Left lung (tissue), 4 donors: ENCODE measurements at regions not wholly inside any gene's neighbourhood (a gene's known extent, or its start where the extent isn't known, plus 50 kb on each side); places are given as distances from the start of the nearest gene placed in this dataset.

ENCODE experiments used
- ATAC-seq: fragments of 200-7000 bp; cut with Tn5 transposase; one replicate; pipeline ENCODE4 v1.9.1; 2020; ENCODE audit warnings: moderate library complexity
- DNase-seq, 4 donors: peaks; one replicate each; pipeline ENCODE4 v3.0.0-alpha.2; 2013 to 2020
- H3K27ac ChIP-seq, 2 donors: fragments of 200-600 bp; sonication (generic) in 1 of 2; one replicate each; pipeline versions ENCODE4 v1.5.0 to v1.8.0; 2020 to 2021
- H3K27me3 ChIP-seq, 2 donors: fragments of 200-600 bp; sonication (generic) in 1 of 2; one replicate each; pipeline versions ENCODE4 v1.5.0 to v1.8.0; 2020 to 2021
- H3K36me3 ChIP-seq, 2 donors: fragments of 200-600 bp; sonication (generic) in 1 of 2; one replicate each; pipeline versions ENCODE4 v1.5.0 to v1.8.0; 2020 to 2021
- H3K4me1 ChIP-seq, 2 donors: fragments of 200-600 bp; one replicate each; pipeline ENCODE4 v1.8.0; 2021
- H3K4me3 ChIP-seq, 2 donors: fragments of 200-600 bp; sonication (generic) in 1 of 2; one replicate each; pipeline versions ENCODE4 v1.5.0 to v1.8.0; 2020 to 2021; ENCODE audit warnings: mild to moderate bottlenecking in 1 of 2
- H3K9me3 ChIP-seq, 2 donors: fragments of 200-600 bp; sonication (generic) in 1 of 2; one replicate each; pipeline versions ENCODE4 v1.5.0 to v1.8.0; 2020 to 2021
- intact Hi-C, 2 donors: fragments of 100-400 bp; cut with DNase I; formaldehyde crosslinking; loops; one replicate each; pipeline versions ENCODE4 v1.11.2 to v1.14.2; 2022
- TF ChIP-seq, protein P1 (sequence below), 2 donors: fragments of 200-600 bp; sonication (generic) in 1 of 2; IDR thresholded peaks; one replicate each; pipeline versions ENCODE4 v1.5.0 to v1.8.0; 2021; ENCODE audit warnings: antibody characterized with exemption in 2 of 2
- donor health status: DM: no; HTN: yes; CAD: no.
- donor health status: DM: no; HTN: no; CAD: no.

DNA sequence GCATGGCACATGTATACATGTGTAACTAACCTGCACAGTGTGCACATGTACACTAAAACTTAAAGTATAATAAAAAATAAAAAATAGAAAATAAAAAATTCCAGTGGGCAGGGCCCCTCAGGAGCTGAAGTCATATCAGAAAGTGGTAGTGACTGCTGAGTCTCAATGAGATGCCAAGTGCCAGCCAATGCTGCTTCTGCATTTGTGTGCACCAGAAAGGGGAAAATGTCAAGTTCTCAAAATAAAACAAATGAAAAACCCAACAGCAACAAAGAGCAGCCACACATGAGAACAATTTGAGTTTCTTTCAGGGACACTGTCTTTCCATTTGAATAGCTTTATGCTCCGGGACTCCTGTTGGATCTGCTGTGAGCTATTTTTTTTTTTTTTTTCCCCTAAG lies 117.2 kb upstream of the CCDC112 start:
- no peaks in the 10 kb centered on the region for H3K36me3 ChIP-seq
- ATAC-seq (no peak), DNase-seq (no peak)
- peaks cover 0 to 15% of the 10 kb centered on the region in 2 donors for H3K4me1 ChIP-seq
- TF ChIP-seq, protein P1, sequence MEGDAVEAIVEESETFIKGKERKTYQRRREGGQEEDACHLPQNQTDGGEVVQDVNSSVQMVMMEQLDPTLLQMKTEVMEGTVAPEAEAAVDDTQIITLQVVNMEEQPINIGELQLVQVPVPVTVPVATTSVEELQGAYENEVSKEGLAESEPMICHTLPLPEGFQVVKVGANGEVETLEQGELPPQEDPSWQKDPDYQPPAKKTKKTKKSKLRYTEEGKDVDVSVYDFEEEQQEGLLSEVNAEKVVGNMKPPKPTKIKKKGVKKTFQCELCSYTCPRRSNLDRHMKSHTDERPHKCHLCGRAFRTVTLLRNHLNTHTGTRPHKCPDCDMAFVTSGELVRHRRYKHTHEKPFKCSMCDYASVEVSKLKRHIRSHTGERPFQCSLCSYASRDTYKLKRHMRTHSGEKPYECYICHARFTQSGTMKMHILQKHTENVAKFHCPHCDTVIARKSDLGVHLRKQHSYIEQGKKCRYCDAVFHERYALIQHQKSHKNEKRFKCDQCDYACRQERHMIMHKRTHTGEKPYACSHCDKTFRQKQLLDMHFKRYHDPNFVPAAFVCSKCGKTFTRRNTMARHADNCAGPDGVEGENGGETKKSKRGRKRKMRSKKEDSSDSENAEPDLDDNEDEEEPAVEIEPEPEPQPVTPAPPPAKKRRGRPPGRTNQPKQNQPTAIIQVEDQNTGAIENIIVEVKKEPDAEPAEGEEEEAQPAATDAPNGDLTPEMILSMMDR (IDR thresholded peaks at IDR 0.05), result no peak
- H3K27ac ChIP-seq, result peak overlapping the region in 1 of 2 donors; percentile 47
- no peaks in the 10 kb centered on the region for H3K27me3 ChIP-seq
- intact Hi-C loops, result no loop called here
- no peak overlapping the region for H3K4me3 ChIP-seq
- no peaks in the 10 kb centered on the region for H3K9me3 ChIP-seq

DNA sequence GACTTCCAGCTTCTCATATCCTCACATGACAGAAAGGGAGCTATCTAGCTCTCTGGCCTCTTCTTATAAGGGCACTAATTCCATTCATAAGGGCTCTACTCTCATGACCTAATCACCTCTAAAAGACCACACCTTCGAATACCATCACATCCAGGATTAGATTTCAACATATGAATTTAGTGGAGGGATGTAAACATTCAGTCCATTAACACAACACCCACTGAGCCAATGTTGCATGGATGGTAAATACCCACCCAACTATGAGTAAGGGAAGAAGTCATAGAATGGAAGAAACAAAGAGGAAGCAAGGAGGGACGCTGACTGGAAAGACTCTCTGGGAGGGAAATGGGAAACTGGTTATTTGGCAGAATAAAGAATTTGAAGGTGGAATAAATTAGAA lies 112.6 kb upstream of the CCDC112 start:
- Histone ChIP-seq H3K4me1 (peaks cover 0 to 4% of the 10 kb centered on the region in 2 donors), H3K9me3 (no peaks in the 10 kb centered on the region), H3K27me3 (no peaks in the 10 kb centered on the region), H3K4me3 (no peak overlapping the region), H3K36me3 (no peaks in the 10 kb centered on the region), H3K27ac (no peak overlapping the region)
- DNase-seq (no peak), ATAC-seq (no peak)
- TF ChIP-seq, protein P1 (IDR thresholded peaks at IDR 0.05), result no peak
- intact Hi-C loops, result no loop called here

- Histone ChIP-seq H3K4me3 (no peak overlapping the region), H3K27ac (no peak overlapping the region), H3K4me1 (peaks cover 0 to 4% of the 10 kb centered on the region in 2 donors), H3K9me3 (no peaks in the 10 kb centered on the region), H3K36me3 (no peaks in the 10 kb centered on the region), H3K27me3 (no peaks in the 10 kb centered on the region)
- TF ChIP-seq, protein P1 (IDR thresholded peaks at IDR 0.05), result no peak
- DNase-seq (no peak), ATAC-seq (no peak)
- intact Hi-C loops, result no loop called here
Measured at GRCh38 chr5:115402822-115403577, 106.5 kb upstream of the CCDC112 start.

DNA sequence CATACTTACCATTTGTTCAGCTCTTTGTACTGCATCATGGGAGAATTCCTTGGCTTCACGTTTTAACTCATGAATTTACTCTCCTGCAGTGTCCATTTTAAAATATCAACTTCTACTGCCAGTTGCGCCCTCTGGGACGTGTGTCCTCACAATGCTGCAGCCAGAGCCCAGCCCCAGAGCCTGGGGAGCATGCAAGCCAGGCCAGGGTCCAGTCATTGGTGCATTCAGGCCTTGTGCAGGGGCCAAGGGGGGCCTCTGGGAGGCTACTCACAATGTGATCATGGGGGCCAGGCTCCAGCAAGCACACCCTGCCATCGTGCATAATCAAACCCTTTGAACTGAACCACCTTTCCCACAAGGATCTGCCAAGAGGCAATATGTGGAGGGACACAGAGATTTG lies 105.6 kb upstream of the CCDC112 start:
- Histone ChIP-seq H3K9me3 (no peaks in the 10 kb centered on the region), H3K27ac (no peak overlapping the region), H3K4me1 (peaks cover 0 to 4% of the 10 kb centered on the region in 2 donors), H3K27me3 (no peaks in the 10 kb centered on the region), H3K36me3 (no peaks in the 10 kb centered on the region), H3K4me3 (no peak overlapping the region)
- TF ChIP-seq, protein P1 (IDR thresholded peaks at IDR 0.05), result no peak
- intact Hi-C loops, result no loop called here
- ATAC-seq, result no peak
- peak in 1 of 4 donors; percentile 53 for DNase-seq

GRCh38 chr5:115398719-115399118 lies 102.3 kb upstream of the CCDC112 start:
- intact Hi-C loops, result no loop called here
- Histone ChIP-seq H3K27me3 (no peaks in the 10 kb centered on the region), H3K4me3 (no peak overlapping the region), H3K9me3 (no peaks in the 10 kb centered on the region), H3K36me3 (no peaks in the 10 kb centered on the region), H3K4me1 (peaks cover 0 to 4% of the 10 kb centered on the region in 2 donors), H3K27ac (no peak overlapping the region)
- no peak for DNase-seq
- ATAC-seq, result no peak
- TF ChIP-seq, protein P1 (IDR thresholded peaks at IDR 0.05), result no peak
